IMR-90 (cell line): ENCODE measurements at regions not wholly inside any gene's neighbourhood (a gene's known extent, or its start where the extent isn't known, plus 50 kb on each side); places are given as distances from the start of the nearest gene placed in this dataset.

Experiments
- ATAC-seq: fragments of 200-7000 bp; cut with Tn5 transposase; 2 replicates; pipeline ENCODE4 v1.9.1; 2020; ENCODE audit warnings: low read depth, mild to moderate bottlenecking, moderate library complexity
- BruUV-seq: library from RNA; stranded (reverse); fragments of 400-500 nt; replicated peaks from 2 replicates; lab custom pipeline; 2021; lab: Mats Ljungman, UMichigan
- CTCF ChIA-PET: fragments of 300-600 bp; formaldehyde crosslinking; extraction: SDS; loops from one replicate; lab custom pipeline; 2021; ENCODE audit warnings: antibody characterized with exemption; lab: Yijun Ruan, JAX
- POLR2A ChIA-PET: fragments of 300-600 bp; sonication (Branson Sonifier 250); formaldehyde crosslinking; loops from one replicate; lab custom pipeline; 2022; ENCODE audit warnings: antibody characterized with exemption; ENCODE audit not compliant: unreplicated experiment; lab: Charles Lee
- DNase-seq: peaks from one replicate; pipeline ENCODE4 v3.0.0; 2013
- H2AFZ ChIP-seq: replicated peaks from 2 replicates; pipeline ENCODE3; 2013; ENCODE audit warnings: low read length, mild to moderate bottlenecking; ENCODE audit not compliant: poor library complexity
- H2AK5ac ChIP-seq: 2 replicates; pipeline ENCODE4 v1.6.1; 2013; ENCODE audit warnings: low read depth, low read length, inconsistent platforms
- H2AK9ac ChIP-seq: replicated peaks from 2 replicates; pipeline ENCODE3; 2013; ENCODE audit warnings: mild to moderate bottlenecking, low read depth, low read length, moderate library complexity; ENCODE audit not compliant: poor library complexity
- H2BK120ac ChIP-seq: 2 replicates; pipeline ENCODE4 v1.6.1; 2013; ENCODE audit warnings: low read depth, low read length, inconsistent platforms
- H2BK15ac ChIP-seq: 3 replicates; pipeline ENCODE4 v1.6.1; 2013; ENCODE audit warnings: low read depth, low read length, inconsistent platforms
- H2BK20ac ChIP-seq: 2 replicates; pipeline ENCODE4 v1.6.1; 2013; ENCODE audit warnings: low read depth, mild to moderate bottlenecking, inconsistent platforms, low read length, moderate library complexity
- H2BK5ac ChIP-seq: 2 replicates; pipeline ENCODE4 v1.6.1; 2013; ENCODE audit warnings: mild to moderate bottlenecking, low read depth, low read length, inconsistent platforms; ENCODE audit not compliant: poor library complexity, severe bottlenecking
- H3K14ac ChIP-seq: replicated peaks from 2 replicates; pipeline ENCODE4 v1.6.1; 2013; ENCODE audit warnings: low read depth, low read length, inconsistent platforms
- H3K18ac ChIP-seq: 2 replicates; pipeline ENCODE4 v1.6.1; 2013; ENCODE audit warnings: low read depth, low read length, control low read depth
- H3K23ac ChIP-seq: 2 replicates; pipeline ENCODE4 v1.6.1; 2013; ENCODE audit warnings: low read depth, low read length, inconsistent platforms
- H3K27ac ChIP-seq: 2 replicates; pipeline ENCODE4 v1.5.1; 2013; ENCODE audit warnings: mild to moderate bottlenecking, control low read depth, low read length; ENCODE audit not compliant: insufficient read depth
- H3K27me3 ChIP-seq: 2 replicates; pipeline ENCODE4 v1.6.1; 2013; ENCODE audit warnings: low read length; ENCODE audit not compliant: control insufficient read depth, insufficient read depth
- H3K36me3 ChIP-seq: 2 replicates; pipeline ENCODE4 v1.6.1; 2013; ENCODE audit warnings: low read length, mixed read lengths; ENCODE audit not compliant: control insufficient read depth, insufficient read depth
- H3K4ac ChIP-seq: 2 replicates; pipeline ENCODE4 v1.6.1; 2013; ENCODE audit warnings: low read depth, low read length, inconsistent platforms
- H3K4me1 ChIP-seq: 2 replicates; pipeline ENCODE4 v1.6.1; 2013; ENCODE audit warnings: low read length, mixed read lengths; ENCODE audit not compliant: control insufficient read depth, insufficient read depth
- H3K4me2 ChIP-seq: 2 replicates; pipeline ENCODE4 v1.6.1; 2013; ENCODE audit warnings: low read depth, mild to moderate bottlenecking, control low read depth, low read length, moderate library complexity
- H3K4me3 ChIP-seq: 2 replicates; pipeline ENCODE4 v1.5.1; 2013; ENCODE audit warnings: low read depth, mild to moderate bottlenecking, control low read depth, low read length, moderate library complexity; ENCODE audit not compliant: insufficient read depth
- H3K56ac ChIP-seq: 2 replicates; pipeline ENCODE4 v1.6.1; 2013; ENCODE audit warnings: low read length, inconsistent platforms; ENCODE audit not compliant: insufficient read depth; ENCODE audit errors: extremely low read depth
- H3K79me1 ChIP-seq, 2 experiments: 2 replicates each; pipeline ENCODE4 v1.6.1; 2013; ENCODE audit warnings: low read length in 2 of 2, inconsistent platforms in 1 of 2, low read depth in 1 of 2
- H3K9ac ChIP-seq: 2 replicates; pipeline ENCODE4 v1.6.1; 2013; ENCODE audit warnings: low read depth, low read length, control low read depth
- H3K9me1 ChIP-seq: 2 replicates; pipeline ENCODE4 v1.6.1; 2013; ENCODE audit warnings: low read length, inconsistent platforms; ENCODE audit not compliant: insufficient read depth
- H3K9me3 ChIP-seq: 2 replicates; pipeline ENCODE4 v1.6.1; 2013; ENCODE audit warnings: low read length; ENCODE audit not compliant: control insufficient read depth, insufficient read depth
- H4K20me1 ChIP-seq: 2 replicates; pipeline ENCODE4 v1.6.1; 2013; ENCODE audit warnings: low read length, inconsistent platforms; ENCODE audit not compliant: insufficient read depth
- H4K5ac ChIP-seq: 2 replicates; pipeline ENCODE4 v1.6.1; 2013; ENCODE audit warnings: mild to moderate bottlenecking, low read depth, low read length, control low read depth
- H4K8ac ChIP-seq, 2 experiments: 2 replicates each; pipeline ENCODE4 v1.6.1; 2013; ENCODE audit warnings: low read depth in 2 of 2, low read length in 2 of 2, control low read depth in 1 of 2, inconsistent platforms in 1 of 2
- H4K91ac ChIP-seq: 2 replicates; pipeline ENCODE4 v1.6.1; 2013; ENCODE audit warnings: low read depth, low read length, inconsistent platforms; ENCODE audit not compliant: insufficient read depth
- BHLHE40 ChIP-seq: fragments of 150-350 bp; IDR thresholded peaks from 2 replicates; pipeline ENCODE4 v1.6.1; 2016; ENCODE audit warnings: mild to moderate bottlenecking, low read depth, low read length
- CHD1 ChIP-seq: IDR thresholded peaks from 2 replicates; pipeline ENCODE4 v1.6.1; 2012; ENCODE audit warnings: low read depth, low read length, improper control_type of control experiment
- CTCF ChIP-seq: conservative IDR thresholded peaks from 2 replicates; pipeline ENCODE4 v1.5.1; 2012; ENCODE audit warnings: mild to moderate bottlenecking, low read depth, low read length, improper control_type of control experiment
- FOS ChIP-seq: fragments of 150-350 bp; IDR thresholded peaks from 2 replicates; pipeline ENCODE4 v1.6.1; 2016; ENCODE audit warnings: low read depth, low read length
- MAZ ChIP-seq: IDR thresholded peaks from 2 replicates; pipeline ENCODE4 v1.6.1; 2012; ENCODE audit warnings: low read depth, mild to moderate bottlenecking, low read length, improper control_type of control experiment, moderate library complexity, borderline replicate concordance
- POLR2A ChIP-seq: IDR thresholded peaks from 2 replicates; pipeline ENCODE4 v1.6.1; 2012; ENCODE audit warnings: mild to moderate bottlenecking, low read depth, low read length
- RCOR1 ChIP-seq: IDR thresholded peaks from 2 replicates; pipeline ENCODE4 v1.6.1; 2012; ENCODE audit warnings: mild to moderate bottlenecking, low read length, improper control_type of control experiment; ENCODE audit not compliant: insufficient replicate concordance
- RFX5 ChIP-seq: IDR thresholded peaks from 2 replicates; pipeline ENCODE4 v1.8.0; 2012; ENCODE audit warnings: low read depth, mild to moderate bottlenecking, low read length, moderate library complexity
- SMC3 ChIP-seq: fragments of 150-350 bp; IDR thresholded peaks from 2 replicates; pipeline ENCODE4 v1.6.1; 2016; ENCODE audit warnings: low read depth, mild to moderate bottlenecking, antibody characterized with exemption, low read length, moderate library complexity
- WGBS, 2 experiments: methylation state at CpG; one replicate each; pipeline versions ENCODE4 v1.1.5 to v1.1.7; 2013; ENCODE audit warnings: missing lambda C conversion rate in 2 of 2; ENCODE audit not compliant: insufficient read length in 1 of 2; ENCODE audit errors: extremely low coverage in 2 of 2; 5-methylcytosine and 5-hydroxymethylcytosine counted together
- dilution Hi-C: fragments of 300-500 bp; cut with HindIII; formaldehyde crosslinking; loops from one replicate; pipeline ENCODE4 v1.14.3; 2018; ENCODE audit warnings: low sequenced_read_pairs; ENCODE audit not compliant: unreplicated experiment
- in situ Hi-C: fragments of 300-500 bp; cut with MboI; formaldehyde crosslinking; loops from 3 replicates; pipeline ENCODE4 v1.14.3; 2019; ENCODE audit warnings: low sequenced_read_pairs, inconsistent platforms, mixed read lengths
- intact Hi-C: fragments of 100-400 bp; cut with micrococcal nuclease; formaldehyde crosslinking; loops from 2 replicates; pipeline ENCODE4 v1.10.0; 2022

DNA sequence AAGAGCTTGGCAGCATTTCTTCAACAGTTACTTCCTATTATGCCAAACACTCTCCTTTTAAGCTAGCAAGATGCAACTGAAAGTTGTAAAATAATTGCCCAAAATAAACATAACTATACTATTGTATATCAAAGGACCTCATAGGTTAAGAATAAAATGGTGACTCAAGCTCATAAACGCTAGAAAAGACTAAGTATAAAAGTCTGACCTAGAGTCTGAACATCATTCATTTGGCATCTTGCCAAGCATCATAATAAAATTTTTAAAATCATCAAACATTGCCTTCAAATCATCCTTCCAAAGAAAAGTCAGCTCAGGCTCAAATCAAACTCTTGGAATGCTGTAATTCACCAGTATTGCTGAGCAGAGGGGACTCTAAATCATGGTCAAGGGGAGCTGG, 281.2 kb downstream of the QDPR start:
- CTCF ChIA-PET, result no interaction called here
- H3K14ac ChIP-seq, result 0 out of 2 replicates have a peak overlapping the region, but pooled peaks have one; percentile 69
- no peak overlapping the region for H2BK20ac ChIP-seq
- H3K4ac ChIP-seq, result peak overlapping the region; percentile 37; the same call in 1 of the 2 replicates
- no TSS peak for BruUV-seq
- TF ChIP-seq RCOR1 (no peak), CHD1 (no peak), POLR2A (no peak), BHLHE40 (no peak), RFX5 (no peak), SMC3 (no peak), FOS (no peak), CTCF (no peak), MAZ (no peak)
- in situ Hi-C loops (no loop called here), dilution Hi-C loops (no loop called here), intact Hi-C loops (loop anchor here (5.0 kb wide), 1 partner anchor 333 kb away; the partner anchor contains the start of gene LDB2)
- POLR2A ChIA-PET, result no interaction called here
- no peak overlapping the region for H3K4me3 ChIP-seq
- H3K9ac ChIP-seq, result no peak overlapping the region
- ATAC-seq, result no peak
- H3K79me1 ChIP-seq, result no peaks in the 10 kb centered on the region
- H4K20me1 ChIP-seq, result no peaks in the 10 kb centered on the region
- no peaks in the 10 kb centered on the region for H3K27me3 ChIP-seq
- no peaks in the 10 kb centered on the region for H3K36me3 ChIP-seq
- H2AK9ac ChIP-seq, result no peak overlapping the region
- H2AK5ac ChIP-seq, result no peak overlapping the region
- H2BK5ac ChIP-seq, result no peak overlapping the region
- no peak overlapping the region for H2AFZ ChIP-seq
- H3K27ac ChIP-seq, result no peak overlapping the region
- H2BK120ac ChIP-seq, result no peak overlapping the region
- no peaks in the 10 kb centered on the region for H3K9me3 ChIP-seq
- 0 out of 2 replicates have a peak overlapping the region, but pooled peaks have one; percentile 21 for H4K91ac ChIP-seq
- no peak overlapping the region for H4K8ac ChIP-seq
- no peak for DNase-seq
- no peak overlapping the region; the same call in 1 of the 2 replicates for H4K5ac ChIP-seq
- no CpG with 5 or more reads among the region's 1 CpG for WGBS, 2 experiments
- H3K9me1 ChIP-seq, result peaks cover 4% of the 10 kb centered on the region; the same call in 1 of the 2 replicates
- H3K4me1 ChIP-seq, result peaks cover 5% of the 10 kb centered on the region; the same call in 1 of the 2 replicates
- H3K56ac ChIP-seq, result no peak overlapping the region
- no peak overlapping the region for H2BK15ac ChIP-seq
- H3K4me2 ChIP-seq, result no peak overlapping the region
- H3K23ac ChIP-seq, result no peak overlapping the region
- no peak overlapping the region for H3K18ac ChIP-seq
